ENCODE measurements at regions not wholly inside any gene's neighbourhood (a gene's known extent, or its start where the extent isn't known, plus 50 kb on each side); places are given as distances from the start of the nearest gene placed in this dataset.

- TF ChIP-seq YY1 (IDR thresholded peaks at IDR 0.05; ENCODE audit: insufficient read depth, insufficient read length) (no peak), SUZ12 (IDR thresholded peaks at IDR 0.05; ENCODE audit: extremely low read depth, insufficient read depth, insufficient read length) (no peak)
Measured at GRCh38 chrX:113933931-113934330, 650.0 kb upstream of the HTR2C start.
